ENCODE measurements at regions not wholly inside any gene's neighbourhood (a gene's known extent, or its start where the extent isn't known, plus 50 kb on each side); places are given as distances from the start of the nearest gene placed in this dataset.

GRCh38 chr7:24024276-24025068 is 259.5 kb upstream of the NPY start:
- no peak for TF ChIP-seq CTCF (IDR thresholded peaks at IDR 0.05; ENCODE audit: insufficient read depth, low read depth, low read length, missing control alignments)
- peak; percentile 66 for DNase-seq (ENCODE audit: low read depth)
- H3K4me3 ChIP-seq (ENCODE audit: low read depth, low read length): no peak overlapping the region

- peak; percentile 45 for DNase-seq (ENCODE audit: low read depth)
- TF ChIP-seq CTCF (IDR thresholded peaks at IDR 0.05; ENCODE audit: insufficient read depth, low read depth, low read length, missing control alignments): no peak
Measured at GRCh38 chr7:24025094-24025493, 258.9 kb upstream of the NPY start.

GRCh38 chr7:24025765-24026164 is 258.2 kb upstream of the NPY start:
- H3K4me3 ChIP-seq (ENCODE audit: low read depth, low read length): no peak overlapping the region
- TF ChIP-seq CTCF (IDR thresholded peaks at IDR 0.05; ENCODE audit: insufficient read depth, low read depth, low read length, missing control alignments): no peak
- no peak for DNase-seq (ENCODE audit: low read depth)

More at GRCh38 chr7:24025094-24025493, 258.9 kb upstream of the NPY start:
- H3K4me3 ChIP-seq (ENCODE audit: low read depth, low read length): no peak overlapping the region

- DNase-seq (ENCODE audit: low read depth): peak; percentile 36
- no peak for TF ChIP-seq CTCF (IDR thresholded peaks at IDR 0.05; ENCODE audit: insufficient read depth, low read depth, low read length, missing control alignments)
- H3K4me3 ChIP-seq (ENCODE audit: low read depth, low read length): no peak overlapping the region
Measured at GRCh38 chr7:24026351-24026750, 257.6 kb upstream of the NPY start.

- H3K4me3 ChIP-seq (ENCODE audit: low read depth, low read length): no peak overlapping the region
- no peak for DNase-seq (ENCODE audit: low read depth)
- no peak for TF ChIP-seq CTCF (IDR thresholded peaks at IDR 0.05; ENCODE audit: insufficient read depth, low read depth, low read length, missing control alignments)
Measured at GRCh38 chr7:24029068-24029467, 254.9 kb upstream of the NPY start.

- no peak for DNase-seq (ENCODE audit: low read depth)
- no peak overlapping the region for H3K4me3 ChIP-seq (ENCODE audit: low read depth, low read length)
- no peak for TF ChIP-seq CTCF (IDR thresholded peaks at IDR 0.05; ENCODE audit: insufficient read depth, low read depth, low read length, missing control alignments)
Measured at GRCh38 chr7:24034251-24034650, 249.7 kb upstream of the NPY start.

Measured in GM12865 (cell line).